ENCODE measurements at regions not wholly inside any gene's neighbourhood (a gene's known extent, or its start where the extent isn't known, plus 50 kb on each side); places are given as distances from the start of the nearest gene placed in this dataset.

- CTCF ChIA-PET, result interaction anchor here (0.5 to 1.5 kb wide), 12 partner anchors 12 to 276 kb away, joined by 3 to 13 read pairs (median 4); partner anchors contain the start of gene NFE2L3
- Histone ChIP-seq H3K9me2 (ENCODE audit: insufficient read depth) (no peaks in the 10 kb centered on the region), H3K79me2 (ENCODE audit: low read depth) (no peaks in the 10 kb centered on the region), H3K27ac (no peak overlapping the region), H3K4me1 (replicated peaks; ENCODE audit: insufficient read depth) (peaks cover 31% of the 10 kb centered on the region), H3F3A (ENCODE audit: insufficient read depth, low read depth) (peaks cover 7% of the 10 kb centered on the region; the same call in 1 of the 2 replicates), H3K9me3 (ENCODE audit: insufficient read depth, low read depth) (no peaks in the 10 kb centered on the region), H2AFZ (no peak overlapping the region), H3K4me3 (no peak overlapping the region), H3K36me3 (ENCODE audit: low read depth) (no peaks in the 10 kb centered on the region), H3K27me3 (ENCODE audit: insufficient read depth, low read depth) (no peaks in the 10 kb centered on the region), H3K4me2 (peak overlapping the region; percentile 27), H4K20me1 (ENCODE audit: insufficient read depth) (no peaks in the 10 kb centered on the region)
- DNase-seq, result peak in 1 of 2 experiments; percentile 50
- no TSS peak for BruUV-seq (replicated peaks)
- intact Hi-C loops (cut with micrococcal nuclease; ENCODE audit: unreplicated experiment), result loop anchor here (1.0 to 5.0 kb wide), 7 partner anchors 62 to 1071 kb away; partner anchors contain the start of gene NFE2L3
- POLR2A ChIA-PET (ENCODE audit: unreplicated experiment), result interaction anchor here (0.6 to 1.0 kb wide), 3 partner anchors 93 to 104 kb away, joined by 3 to 4 read pairs (median 4); no protein-coding TSS in a partner anchor
- no peak for TF ChIP-seq EZH2 (IDR thresholded peaks at IDR 0.05; ENCODE audit: low read depth)
- TF ChIP-seq CTCF (conservative IDR thresholded peaks at IDR 0.05), result peak; percentile 92
Observed at GRCh38 chr7:26090927-26091519, 61.0 kb upstream of the NFE2L3 start.

GRCh38 chr7:26091933-26092332 is 60.1 kb upstream of the NFE2L3 start:
- BruUV-seq (replicated peaks), result no TSS peak
- intact Hi-C loops (cut with micrococcal nuclease; ENCODE audit: unreplicated experiment), result loop anchor here (1.0 to 5.0 kb wide), 7 partner anchors 61 to 1070 kb away; partner anchors contain the start of gene NFE2L3
- peaks cover 16% of the 10 kb centered on the region; the same call in 1 of the 2 replicates for H3F3A ChIP-seq (ENCODE audit: insufficient read depth, low read depth)
- no peak overlapping the region for H2AFZ ChIP-seq
- H3K27ac ChIP-seq, result peak overlapping the region; percentile 0; the same call in 1 of the 2 replicates
- no peak overlapping the region for H3K4me3 ChIP-seq
- CTCF ChIA-PET, result no interaction called here
- H3K36me3 ChIP-seq (ENCODE audit: low read depth), result no peaks in the 10 kb centered on the region
- H3K4me2 ChIP-seq, result peak overlapping the region; percentile 27
- H3K4me1 ChIP-seq (replicated peaks; ENCODE audit: insufficient read depth), result peaks cover 38% of the 10 kb centered on the region
- no peaks in the 10 kb centered on the region for H3K9me2 ChIP-seq (ENCODE audit: insufficient read depth)
- TF ChIP-seq EZH2 (IDR thresholded peaks at IDR 0.05; ENCODE audit: low read depth) (no peak), CTCF (conservative IDR thresholded peaks at IDR 0.05) (peak; percentile 61; the same call in 1 of the 2 replicates)
- no peaks in the 10 kb centered on the region for H3K9me3 ChIP-seq (ENCODE audit: insufficient read depth, low read depth)
- POLR2A ChIA-PET (ENCODE audit: unreplicated experiment), result no interaction called here
- DNase-seq, result peak; percentile 35 to 89
- H3K79me2 ChIP-seq (ENCODE audit: low read depth), result no peaks in the 10 kb centered on the region
- H4K20me1 ChIP-seq (ENCODE audit: insufficient read depth), result no peaks in the 10 kb centered on the region
- no peaks in the 10 kb centered on the region for H3K27me3 ChIP-seq (ENCODE audit: insufficient read depth, low read depth)

- Histone ChIP-seq H3K27ac (no peak overlapping the region), H3K79me2 (ENCODE audit: low read depth) (no peaks in the 10 kb centered on the region), H3K36me3 (ENCODE audit: low read depth) (no peaks in the 10 kb centered on the region), H2AFZ (no peak overlapping the region), H3F3A (ENCODE audit: insufficient read depth, low read depth) (peaks cover 25% of the 10 kb centered on the region; the same call in 1 of the 2 replicates), H3K4me2 (no peak overlapping the region), H3K4me3 (no peak overlapping the region), H3K4me1 (replicated peaks; ENCODE audit: insufficient read depth) (peaks cover 49% of the 10 kb centered on the region), H3K9me2 (ENCODE audit: insufficient read depth) (no peaks in the 10 kb centered on the region), H3K9me3 (ENCODE audit: insufficient read depth, low read depth) (no peaks in the 10 kb centered on the region), H4K20me1 (ENCODE audit: insufficient read depth) (no peaks in the 10 kb centered on the region), H3K27me3 (ENCODE audit: insufficient read depth, low read depth) (no peaks in the 10 kb centered on the region)
- intact Hi-C loops (cut with micrococcal nuclease; ENCODE audit: unreplicated experiment), result loop anchor here (5.0 kb wide), 2 partner anchors 574 to 1069 kb away; no protein-coding TSS in a partner anchor
- TF ChIP-seq EZH2 (IDR thresholded peaks at IDR 0.05; ENCODE audit: low read depth), result no peak
- TF ChIP-seq CTCF (conservative IDR thresholded peaks at IDR 0.05), result no peak
- peak in 1 of 2 experiments; percentile 28 for DNase-seq
- ChIA-PET CTCF (interaction anchor here (0.6 kb wide), 1 partner anchor 101 kb away, joined by 5 read pairs; no protein-coding TSS in a partner anchor), POLR2A (ENCODE audit: unreplicated experiment) (interaction anchor here (0.6 to 0.7 kb wide), 2 partner anchors 98 to 1115 kb away, joined by 5 to 15 read pairs; no protein-coding TSS in a partner anchor)
- BruUV-seq (replicated peaks), result no TSS peak
Observed at GRCh38 chr7:26093023-26093422, 59.0 kb upstream of the NFE2L3 start.
